ENCODE measurements at regions not wholly inside any gene's neighbourhood (a gene's known extent, or its start where the extent isn't known, plus 50 kb on each side); places are given as distances from the start of the nearest gene placed in this dataset.

GRCh38 chr7:131109759-131110296 lies 217.8 kb upstream of the MKLN1 start:
- H3K36me3 ChIP-seq (ENCODE audit: control insufficient read depth in 5 of 5, insufficient read depth in 5 of 5, low read length in 5 of 5) = no peaks in the 10 kb centered on the region
- peaks cover 6 to 52% (median 37%) of the 10 kb centered on the region in 5 donors for H3K4me1 ChIP-seq (ENCODE audit: control insufficient read depth in 5 of 5, insufficient read depth in 5 of 5, low read length in 5 of 5)
- no peaks in the 10 kb centered on the region for H3K27me3 ChIP-seq (ENCODE audit: control insufficient read depth in 5 of 5, insufficient read depth in 4 of 5, low read length in 5 of 5)
- peak overlapping the region; percentile 99 for H3K27ac ChIP-seq (ENCODE audit: low read depth, low read length)
- no peaks in the 10 kb centered on the region for H3K9me3 ChIP-seq (ENCODE audit: control insufficient read depth in 5 of 5, low read length in 5 of 5)
- H3K9ac ChIP-seq (ENCODE audit: low read length in 5 of 5) = peak overlapping the region; percentile 68 to 86 (median 74)
- peak overlapping the region; percentile 71 to 100 (median 96) for H3K4me3 ChIP-seq (ENCODE audit: low read depth in 1 of 5, low read length in 5 of 5)

- no peaks in the 10 kb centered on the region for H3K9me3 ChIP-seq (ENCODE audit: control insufficient read depth in 5 of 5, low read length in 5 of 5)
- H3K36me3 ChIP-seq (ENCODE audit: control insufficient read depth in 5 of 5, insufficient read depth in 5 of 5, low read length in 5 of 5) = no peaks in the 10 kb centered on the region
- peaks cover 6 to 45% (median 31%) of the 10 kb centered on the region in 5 donors for H3K4me1 ChIP-seq (ENCODE audit: control insufficient read depth in 5 of 5, insufficient read depth in 5 of 5, low read length in 5 of 5)
- H3K27ac ChIP-seq (ENCODE audit: low read depth, low read length) = peak overlapping the region; percentile 99
- peak overlapping the region; percentile 68 to 86 (median 74) for H3K9ac ChIP-seq (ENCODE audit: low read length in 5 of 5)
- peak overlapping the region; percentile 71 to 100 (median 96) for H3K4me3 ChIP-seq (ENCODE audit: low read depth in 1 of 5, low read length in 5 of 5)
- no peaks in the 10 kb centered on the region for H3K27me3 ChIP-seq (ENCODE audit: control insufficient read depth in 5 of 5, insufficient read depth in 4 of 5, low read length in 5 of 5)
Measured at GRCh38 chr7:131110297-131111080, 217.2 kb upstream of the MKLN1 start.

GRCh38 chr7:131111081-131111576 lies 216.5 kb upstream of the MKLN1 start:
- H3K9ac ChIP-seq (ENCODE audit: low read length in 5 of 5) = peak overlapping the region in 2 of 5 donors; percentile 68 to 74
- H3K36me3 ChIP-seq (ENCODE audit: control insufficient read depth in 5 of 5, insufficient read depth in 5 of 5, low read length in 5 of 5) = no peaks in the 10 kb centered on the region
- peak overlapping the region; percentile 71 to 100 (median 96) for H3K4me3 ChIP-seq (ENCODE audit: low read depth in 1 of 5, low read length in 5 of 5)

GRCh38 chr7:131111792-131112191 lies 215.9 kb upstream of the MKLN1 start:
- Histone ChIP-seq H3K36me3 (ENCODE audit: control insufficient read depth in 5 of 5, insufficient read depth in 5 of 5, low read length in 5 of 5) (no peaks in the 10 kb centered on the region), H3K4me3 (ENCODE audit: low read depth in 1 of 5, low read length in 5 of 5) (peak overlapping the region in 1 of 5 donors; percentile 100), H3K4me1 (ENCODE audit: control insufficient read depth in 5 of 5, insufficient read depth in 5 of 5, low read length in 5 of 5) (peaks cover 6 to 44% (median 30%) of the 10 kb centered on the region in 5 donors), H3K27ac (ENCODE audit: low read depth, low read length) (peak overlapping the region; percentile 99), H3K9me3 (ENCODE audit: control insufficient read depth in 5 of 5, low read length in 5 of 5) (no peaks in the 10 kb centered on the region), H3K9ac (ENCODE audit: low read length in 5 of 5) (no peak overlapping the region), H3K27me3 (ENCODE audit: control insufficient read depth in 5 of 5, insufficient read depth in 4 of 5, low read length in 5 of 5) (no peaks in the 10 kb centered on the region)

More at GRCh38 chr7:131111081-131111576, 216.5 kb upstream of the MKLN1 start:
- Histone ChIP-seq H3K27ac (ENCODE audit: low read depth, low read length) (peak overlapping the region; percentile 99), H3K9me3 (ENCODE audit: control insufficient read depth in 5 of 5, low read length in 5 of 5) (no peaks in the 10 kb centered on the region), H3K4me1 (ENCODE audit: control insufficient read depth in 5 of 5, insufficient read depth in 5 of 5, low read length in 5 of 5) (peaks cover 6 to 44% (median 30%) of the 10 kb centered on the region in 5 donors), H3K27me3 (ENCODE audit: control insufficient read depth in 5 of 5, insufficient read depth in 4 of 5, low read length in 5 of 5) (no peaks in the 10 kb centered on the region)

GRCh38 chr7:131112431-131112830 lies 215.2 kb upstream of the MKLN1 start:
- no peak overlapping the region for H3K9ac ChIP-seq (ENCODE audit: low read length in 5 of 5)
- no peak overlapping the region for H3K4me3 ChIP-seq (ENCODE audit: low read depth in 1 of 5, low read length in 5 of 5)
- peaks cover 6 to 42% (median 30%) of the 10 kb centered on the region in 5 donors for H3K4me1 ChIP-seq (ENCODE audit: control insufficient read depth in 5 of 5, insufficient read depth in 5 of 5, low read length in 5 of 5)
- no peak overlapping the region for H3K27ac ChIP-seq (ENCODE audit: low read depth, low read length)
- no peaks in the 10 kb centered on the region for H3K36me3 ChIP-seq (ENCODE audit: control insufficient read depth in 5 of 5, insufficient read depth in 5 of 5, low read length in 5 of 5)
- H3K9me3 ChIP-seq (ENCODE audit: control insufficient read depth in 5 of 5, low read length in 5 of 5) = no peaks in the 10 kb centered on the region
- H3K27me3 ChIP-seq (ENCODE audit: control insufficient read depth in 5 of 5, insufficient read depth in 4 of 5, low read length in 5 of 5) = no peaks in the 10 kb centered on the region

GRCh38 chr7:131115340-131115739 lies 212.3 kb upstream of the MKLN1 start:
- H3K4me1 ChIP-seq (ENCODE audit: control insufficient read depth in 5 of 5, insufficient read depth in 5 of 5, low read length in 5 of 5) = peaks cover 5 to 17% (median 12%) of the 10 kb centered on the region in 5 donors
- H3K4me3 ChIP-seq (ENCODE audit: low read depth in 1 of 5, low read length in 5 of 5) = no peak overlapping the region
- H3K27ac ChIP-seq (ENCODE audit: low read depth, low read length) = no peak overlapping the region
- H3K27me3 ChIP-seq (ENCODE audit: control insufficient read depth in 5 of 5, insufficient read depth in 4 of 5, low read length in 5 of 5) = no peaks in the 10 kb centered on the region
- H3K9ac ChIP-seq (ENCODE audit: low read length in 5 of 5) = no peak overlapping the region
- H3K9me3 ChIP-seq (ENCODE audit: control insufficient read depth in 5 of 5, low read length in 5 of 5) = peaks cover 0 to 5% (median 0%) of the 10 kb centered on the region in 5 donors
- no peaks in the 10 kb centered on the region for H3K36me3 ChIP-seq (ENCODE audit: control insufficient read depth in 5 of 5, insufficient read depth in 5 of 5, low read length in 5 of 5)

- Histone ChIP-seq H3K9me3 (ENCODE audit: control insufficient read depth in 5 of 5, low read length in 5 of 5) (peaks cover 0 to 5% (median 0%) of the 10 kb centered on the region in 5 donors), H3K4me1 (ENCODE audit: control insufficient read depth in 5 of 5, insufficient read depth in 5 of 5, low read length in 5 of 5) (no peaks in the 10 kb centered on the region), H3K9ac (ENCODE audit: low read length in 5 of 5) (no peak overlapping the region), H3K36me3 (ENCODE audit: control insufficient read depth in 5 of 5, insufficient read depth in 5 of 5, low read length in 5 of 5) (no peaks in the 10 kb centered on the region), H3K27ac (ENCODE audit: low read depth, low read length) (no peak overlapping the region), H3K27me3 (ENCODE audit: control insufficient read depth in 5 of 5, insufficient read depth in 4 of 5, low read length in 5 of 5) (no peaks in the 10 kb centered on the region), H3K4me3 (ENCODE audit: low read depth in 1 of 5, low read length in 5 of 5) (no peak overlapping the region)
Measured at GRCh38 chr7:131117439-131117838, 210.2 kb upstream of the MKLN1 start.

- no peaks in the 10 kb centered on the region for H3K4me1 ChIP-seq (ENCODE audit: control insufficient read depth in 5 of 5, insufficient read depth in 5 of 5, low read length in 5 of 5)
- H3K9me3 ChIP-seq (ENCODE audit: control insufficient read depth in 5 of 5, low read length in 5 of 5) = peaks cover 0 to 5% (median 0%) of the 10 kb centered on the region in 5 donors
- H3K27ac ChIP-seq (ENCODE audit: low read depth, low read length) = no peak overlapping the region
- no peaks in the 10 kb centered on the region for H3K27me3 ChIP-seq (ENCODE audit: control insufficient read depth in 5 of 5, insufficient read depth in 4 of 5, low read length in 5 of 5)
- H3K36me3 ChIP-seq (ENCODE audit: control insufficient read depth in 5 of 5, insufficient read depth in 5 of 5, low read length in 5 of 5) = no peaks in the 10 kb centered on the region
- H3K4me3 ChIP-seq (ENCODE audit: low read depth in 1 of 5, low read length in 5 of 5) = no peak overlapping the region
- no peak overlapping the region for H3K9ac ChIP-seq (ENCODE audit: low read length in 5 of 5)
Measured at GRCh38 chr7:131119381-131119780, 208.3 kb upstream of the MKLN1 start.

- Histone ChIP-seq H3K9ac (ENCODE audit: low read length in 5 of 5) (no peak overlapping the region), H3K9me3 (ENCODE audit: control insufficient read depth in 5 of 5, low read length in 5 of 5) (peaks cover 0 to 5% (median 0%) of the 10 kb centered on the region in 5 donors), H3K4me3 (ENCODE audit: low read depth in 1 of 5, low read length in 5 of 5) (no peak overlapping the region), H3K27ac (ENCODE audit: low read depth, low read length) (no peak overlapping the region), H3K27me3 (ENCODE audit: control insufficient read depth in 5 of 5, insufficient read depth in 4 of 5, low read length in 5 of 5) (no peaks in the 10 kb centered on the region), H3K36me3 (ENCODE audit: control insufficient read depth in 5 of 5, insufficient read depth in 5 of 5, low read length in 5 of 5) (no peaks in the 10 kb centered on the region), H3K4me1 (ENCODE audit: control insufficient read depth in 5 of 5, insufficient read depth in 5 of 5, low read length in 5 of 5) (peaks cover 0 to 7% (median 7%) of the 10 kb centered on the region in 5 donors)
Measured at GRCh38 chr7:131122394-131122793, 205.3 kb upstream of the MKLN1 start.

GRCh38 chr7:131124001-131124629 lies 203.6 kb upstream of the MKLN1 start:
- no peak overlapping the region for H3K27ac ChIP-seq (ENCODE audit: low read depth, low read length)
- H3K4me3 ChIP-seq (ENCODE audit: low read depth in 1 of 5, low read length in 5 of 5) = no peak overlapping the region
- no peaks in the 10 kb centered on the region for H3K27me3 ChIP-seq (ENCODE audit: control insufficient read depth in 5 of 5, insufficient read depth in 4 of 5, low read length in 5 of 5)
- peaks cover 0 to 5% (median 0%) of the 10 kb centered on the region in 5 donors for H3K9me3 ChIP-seq (ENCODE audit: control insufficient read depth in 5 of 5, low read length in 5 of 5)
- H3K9ac ChIP-seq (ENCODE audit: low read length in 5 of 5) = no peak overlapping the region
- H3K36me3 ChIP-seq (ENCODE audit: control insufficient read depth in 5 of 5, insufficient read depth in 5 of 5, low read length in 5 of 5) = no peaks in the 10 kb centered on the region
- H3K4me1 ChIP-seq (ENCODE audit: control insufficient read depth in 5 of 5, insufficient read depth in 5 of 5, low read length in 5 of 5) = peaks cover 0 to 7% (median 7%) of the 10 kb centered on the region in 5 donors
